Kasumi-1 (cell line): ENCODE measurements at regions not wholly inside any gene's neighbourhood (a gene's known extent, or its start where the extent isn't known, plus 50 kb on each side); places are given as distances from the start of the nearest gene placed in this dataset.
"Not testable (repeated sequence)": the region's sequence is repeated elsewhere in the genome, so short reads cannot be mapped to it uniquely, and the experiment has no call there.

ENCODE experiments used
- DNase-seq, 2 experiments: peaks; one replicate each; lab custom pipeline; 2025; lab: John Stamatoyannopoulos, UW

DNA sequence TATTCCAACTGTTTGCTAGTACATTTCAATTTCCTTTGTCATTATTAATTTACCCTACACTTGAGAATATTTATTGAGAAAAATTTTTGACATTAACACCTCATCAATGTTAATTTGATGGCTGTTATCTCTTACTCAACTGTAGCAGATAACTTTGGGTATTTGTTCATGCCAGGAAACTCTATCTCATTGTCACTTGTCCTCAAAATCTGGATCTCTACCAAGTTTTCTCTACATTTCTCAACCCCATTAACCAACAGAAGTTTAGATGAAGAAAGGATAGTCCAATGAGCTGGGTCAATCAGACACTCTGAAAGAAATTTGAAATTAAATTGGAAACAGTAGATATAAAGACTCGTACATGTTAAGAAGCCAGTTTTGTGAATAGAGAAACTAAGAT, 395.3 kb downstream of the TUSC1 start:
- no peak for DNase-seq

GRCh38 chr9:25261445-25261844, 416.8 kb downstream of the TUSC1 start:
- DNase-seq = no peak

GRCh38 chr9:25260046-25260445, 418.2 kb downstream of the TUSC1 start:
- no peak for DNase-seq

DNA sequence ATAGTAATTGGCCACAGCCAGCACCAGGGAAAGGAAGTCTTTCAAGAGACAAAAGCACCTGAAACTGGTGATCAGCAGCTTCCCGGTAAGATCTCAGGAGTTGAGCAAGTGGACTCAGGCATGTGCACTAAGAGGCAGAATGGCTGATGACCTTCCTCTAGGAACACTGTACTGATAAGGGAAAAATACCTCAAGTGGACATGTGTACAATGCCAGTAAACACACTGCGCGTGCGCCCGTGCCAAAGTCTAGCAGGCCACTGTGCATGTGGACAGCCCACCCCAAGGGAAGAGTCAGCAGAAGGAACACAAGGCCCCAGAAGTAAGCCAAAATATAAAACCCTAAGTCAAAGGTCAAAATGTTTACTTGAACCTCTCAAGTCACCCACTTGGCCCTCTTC, 423.0 kb downstream of the TUSC1 start:
- no peak for DNase-seq

- DNase-seq = no peak
Measured at GRCh38 chr9:25254051-25254450, 424.2 kb downstream of the TUSC1 start.

- DNase-seq = no peak
Measured at GRCh38 chr9:25241421-25241820, 436.8 kb downstream of the TUSC1 start.

GRCh38 chr9:25226901-25227686, 451.1 kb downstream of the TUSC1 start:
- DNase-seq = no peak

GRCh38 chr9:25225938-25226760, 452.1 kb downstream of the TUSC1 start:
- DNase-seq = no peak

DNA sequence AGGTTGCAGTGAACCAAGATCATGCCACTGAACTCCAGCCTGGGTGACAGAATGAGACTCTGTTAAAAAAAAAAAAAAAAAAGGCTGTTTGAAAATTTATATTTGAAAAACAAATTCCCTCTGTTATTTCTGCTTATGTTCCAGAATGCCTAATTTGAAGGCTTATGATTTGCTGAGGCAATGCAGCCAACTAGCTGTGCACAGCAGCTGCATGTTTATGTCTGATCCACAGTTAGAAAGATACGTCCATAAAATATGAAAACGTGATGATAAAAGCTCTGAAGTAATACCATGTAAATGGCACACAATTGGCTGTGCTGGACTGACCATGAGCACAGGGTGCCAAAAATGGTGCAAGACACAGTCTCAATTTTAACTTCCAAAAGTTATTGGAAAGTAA, 453.2 kb downstream of the TUSC1 start:
- no peak for DNase-seq

DNA sequence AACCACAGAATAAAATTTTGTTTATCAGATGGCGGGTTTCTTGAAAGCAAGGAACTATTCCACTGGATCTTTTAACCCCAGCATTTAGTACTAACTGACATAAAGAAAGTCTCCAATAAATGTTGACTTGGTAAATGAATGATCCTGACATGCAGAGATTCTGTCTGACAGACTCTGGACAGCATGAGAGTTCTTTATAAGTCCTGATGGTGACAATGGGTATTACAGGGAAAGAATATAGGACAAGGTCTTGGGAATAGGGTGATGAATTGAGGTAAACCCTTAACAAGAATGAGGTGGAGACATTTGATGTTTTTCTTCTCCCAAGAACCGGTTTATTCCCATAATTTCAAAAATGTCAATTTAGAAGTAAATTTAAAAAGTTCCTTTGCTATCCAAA, 453.9 kb downstream of the TUSC1 start:
- no peak for DNase-seq

- DNase-seq = no peak
Measured at GRCh38 chr9:25212361-25212760, 465.9 kb downstream of the TUSC1 start.

- DNase-seq = no peak
Measured at GRCh38 chr9:25207402-25208195, 470.6 kb downstream of the TUSC1 start.

- no peak for DNase-seq
Measured at GRCh38 chr9:25206027-25206426, 472.2 kb downstream of the TUSC1 start.

DNA sequence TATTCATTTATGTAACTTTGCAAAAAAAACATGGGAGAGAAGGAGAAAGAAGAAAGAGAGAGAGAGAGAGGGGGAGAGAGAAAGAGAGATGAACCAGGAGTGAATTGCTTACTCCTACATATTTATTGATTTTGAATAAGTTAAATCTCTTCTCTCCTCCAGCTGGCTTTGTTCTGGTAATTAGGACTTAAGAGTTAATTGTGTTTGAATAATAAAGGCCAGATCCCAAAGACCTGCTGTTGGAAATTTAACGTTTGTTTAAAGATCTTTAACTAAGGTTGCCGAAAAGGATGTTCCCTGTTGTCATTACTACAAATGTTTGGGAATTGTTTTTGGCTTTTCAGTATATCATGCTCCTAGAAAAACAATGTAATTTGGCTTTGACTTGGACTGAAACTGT, 473.0 kb downstream of the TUSC1 start:
- no peak for DNase-seq

- DNase-seq = no peak
Measured at GRCh38 chr9:25177858-25178257, 500.4 kb downstream of the TUSC1 start.

DNA sequence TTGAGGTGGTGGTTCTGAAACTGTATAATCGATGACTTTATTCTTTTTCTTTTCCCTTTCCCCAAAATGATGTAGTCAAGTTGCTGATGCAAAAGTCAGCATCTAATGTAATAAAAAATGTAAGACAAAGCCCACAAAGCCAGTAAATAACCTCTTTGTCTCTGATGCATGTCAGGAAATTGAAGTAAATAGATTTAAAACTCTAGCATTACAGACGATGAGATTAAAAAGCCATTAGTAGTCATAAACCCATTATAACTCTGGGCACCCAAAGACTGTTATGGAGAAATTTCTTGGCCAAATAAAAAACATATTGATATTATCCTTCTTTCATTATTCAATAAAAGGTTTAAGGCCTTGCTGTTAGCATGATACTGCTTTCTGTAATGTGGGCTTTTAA, 548.7 kb downstream of the TUSC1 start:
- no peak for DNase-seq

DNA sequence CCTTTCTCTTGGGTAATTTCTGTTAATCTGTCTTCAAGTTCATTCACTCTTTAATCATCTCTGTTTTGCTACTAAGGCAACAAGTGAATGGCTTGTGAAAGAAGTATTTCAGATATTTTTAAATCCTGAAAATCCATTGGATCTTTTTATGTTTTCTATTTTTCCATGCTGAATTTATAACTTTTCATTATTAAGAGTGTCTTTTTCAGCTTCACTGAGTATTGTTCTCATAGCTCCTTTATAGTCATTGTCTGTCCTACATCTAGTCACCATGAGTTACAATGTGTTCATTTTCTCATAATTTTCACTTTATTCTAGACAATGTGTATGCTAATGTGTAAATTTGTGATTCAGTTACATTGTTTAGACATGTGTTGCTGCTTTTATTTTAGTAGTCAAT, 556.4 kb downstream of the TUSC1 start:
- no peak for DNase-seq

DNA sequence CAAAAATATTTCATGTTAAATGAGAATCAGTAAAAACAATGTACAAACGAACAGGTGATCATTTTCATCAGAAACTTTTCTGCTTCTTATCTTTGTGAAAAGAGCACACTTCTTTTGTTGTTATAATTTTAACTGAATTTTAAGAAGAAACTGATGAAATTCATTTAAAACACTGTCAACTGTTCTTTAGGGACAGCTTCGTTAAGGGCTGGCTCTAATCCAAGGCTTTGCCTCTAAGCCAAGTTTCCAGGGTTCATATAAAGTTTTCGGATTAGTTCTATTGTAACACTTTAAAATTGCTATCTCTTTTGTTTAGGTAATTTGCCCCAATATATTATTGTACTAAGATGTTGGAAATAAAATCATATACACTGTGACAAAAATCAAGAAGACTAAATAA, 559.2 kb downstream of the TUSC1 start:
- no peak for DNase-seq

DNA sequence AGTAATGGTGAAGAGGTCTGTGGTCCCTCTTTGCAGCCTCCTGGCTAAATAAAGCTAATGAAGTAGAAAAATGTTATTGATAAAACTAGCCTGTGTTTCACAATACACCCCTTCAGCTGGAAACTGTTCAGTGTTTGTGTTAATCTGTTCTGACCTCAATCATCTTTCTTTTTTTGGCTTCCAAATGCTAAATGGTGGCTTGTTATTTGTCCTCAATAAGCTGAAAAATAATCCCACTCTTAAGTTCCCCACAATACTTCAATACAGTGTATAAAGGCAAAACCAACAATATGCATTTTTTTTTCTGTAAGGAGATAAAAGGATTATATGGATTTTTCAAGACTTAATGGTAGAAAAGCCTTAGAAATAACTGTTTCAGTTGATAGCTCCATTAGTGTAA, 560.5 kb downstream of the TUSC1 start:
- no peak for DNase-seq

- not testable (repeated sequence) for DNase-seq
Measured at GRCh38 chr9:25102204-25102603, 556.5 kb upstream of the IZUMO3 start.

- DNase-seq = no peak
Measured at GRCh38 chr9:25094518-25094917, 548.8 kb upstream of the IZUMO3 start.

- no peak for DNase-seq
Measured at GRCh38 chr9:25078202-25078601, 532.5 kb upstream of the IZUMO3 start.
